ENCODE measurements at regions not wholly inside any gene's neighbourhood (a gene's known extent, or its start where the extent isn't known, plus 50 kb on each side); places are given as distances from the start of the nearest gene placed in this dataset.

- TF ChIP-seq CTCF (IDR thresholded peaks at IDR 0.05; ENCODE audit: low read depth, low read length) (no peak), EZH2phosphoT487 (IDR thresholded peaks at IDR 0.05; ENCODE audit: low read depth) (no peak)
Measured at GRCh38 chr2:45177870-45178269, 168.6 kb upstream of the SIX2 start.
